PC-3 (cell line): ENCODE measurements at regions not wholly inside any gene's neighbourhood (a gene's known extent, or its start where the extent isn't known, plus 50 kb on each side); places are given as distances from the start of the nearest gene placed in this dataset.

Experiments used
- ATAC-seq: fragments of 200-7000 bp; cut with Tn5 transposase; 2 replicates; pipeline ENCODE4 v1.9.1; 2020; ENCODE audit warnings: mild to moderate bottlenecking, moderate library complexity
- BruUV-seq: library from RNA; stranded (reverse); fragments of 400-500 nt; replicated peaks from 2 replicates; lab custom pipeline; 2021; lab: Mats Ljungman, UMichigan
- CTCF ChIA-PET: fragments of 300-600 bp; sonication (Branson Sonifier 250); formaldehyde crosslinking; loops from one replicate; lab custom pipeline; 2022; ENCODE audit warnings: antibody characterized with exemption; lab: Charles Lee
- POLR2A ChIA-PET: fragments of 300-600 bp; sonication (Branson Sonifier 250); formaldehyde crosslinking; loops from one replicate; lab custom pipeline; 2022; ENCODE audit warnings: antibody characterized with exemption; ENCODE audit not compliant: unreplicated experiment; lab: Charles Lee
- DNase-seq: peaks from one replicate; pipeline ENCODE4 v3.0.0-alpha.2; 2015
- H2AFZ ChIP-seq: fragments of 300-600 bp; sonication (generic); 2 replicates; pipeline ENCODE4 v1.6.0; 2016; ENCODE audit warnings: antibody characterized with exemption, low read length
- H3F3A ChIP-seq: fragments of 300-600 bp; sonication (generic); one replicate; pipeline ENCODE4 v1.6.0; 2017; ENCODE audit warnings: antibody characterized with exemption, low read length, control low read depth, mild to moderate bottlenecking; ENCODE audit not compliant: unreplicated experiment
- H3K27ac ChIP-seq: fragments of 300-600 bp; sonication (generic); 2 replicates; pipeline ENCODE4 v1.5.1; 2016; ENCODE audit warnings: mild to moderate bottlenecking, low read length
- H3K27me3 ChIP-seq: fragments of 300-600 bp; sonication (generic); 2 replicates; pipeline ENCODE4 v1.6.1; 2016; ENCODE audit warnings: low read length, mixed read lengths
- H3K36me3 ChIP-seq: fragments of 300-600 bp; sonication (generic); 2 replicates; pipeline ENCODE4 v1.6.1; 2016; ENCODE audit warnings: low read depth, mixed run types, low read length, mixed read lengths
- H3K4me1 ChIP-seq: fragments of 300-600 bp; sonication (generic); 2 replicates; pipeline ENCODE4 v1.5.1; 2016; ENCODE audit warnings: low read length; ENCODE audit not compliant: insufficient read depth
- H3K4me2 ChIP-seq: fragments of 300-600 bp; sonication (generic); 2 replicates; pipeline ENCODE4 v1.6.0; 2016; ENCODE audit warnings: low read length
- H3K4me3 ChIP-seq: fragments of 300-600 bp; sonication (generic); 2 replicates; pipeline ENCODE4 v1.5.1; 2016; ENCODE audit warnings: mild to moderate bottlenecking, low read length, mixed read lengths
- H3K79me2 ChIP-seq: fragments of 300-600 bp; sonication (generic); 2 replicates; pipeline ENCODE4 v1.6.1; 2017; ENCODE audit warnings: low read length, mixed read lengths
- H3K9ac ChIP-seq: fragments of 300-600 bp; sonication (generic); 2 replicates; pipeline ENCODE4 v1.6.0; 2016; ENCODE audit warnings: mild to moderate bottlenecking, low read length
- H3K9me2 ChIP-seq: fragments of 300-600 bp; sonication (generic); replicated peaks from 2 replicates; pipeline ENCODE4 v1.6.1; 2016; ENCODE audit warnings: mixed run types, low read length, mixed read lengths
- H3K9me3 ChIP-seq: fragments of 300-600 bp; sonication (generic); 2 replicates; pipeline ENCODE4 v1.6.1; 2016; ENCODE audit warnings: low read length, mixed read lengths
- H4K20me1 ChIP-seq: fragments of 300-600 bp; sonication (generic); 2 replicates; pipeline ENCODE4 v1.6.1; 2016; ENCODE audit warnings: low read length, mixed read lengths
- CTCF ChIP-seq: fragments of 300-600 bp; sonication (generic); conservative IDR thresholded peaks from 2 replicates; pipeline ENCODE4 v1.5.1; 2017; ENCODE audit warnings: antibody characterized with exemption, low read depth, mild to moderate bottlenecking, low read length
- EZH2 ChIP-seq: fragments of 300-600 bp; sonication (generic); IDR thresholded peaks from one replicate; pipeline ENCODE4 v1.6.1; 2017; ENCODE audit warnings: antibody characterized with exemption, mild to moderate bottlenecking, low read length; ENCODE audit not compliant: unreplicated experiment
- EZH2phosphoT487 ChIP-seq: fragments of 300-600 bp; sonication (generic); IDR thresholded peaks from 2 replicates; pipeline ENCODE4 v1.6.1; 2018; ENCODE audit warnings: mild to moderate bottlenecking, antibody characterized with exemption, low read length, borderline replicate concordance
- intact Hi-C: fragments of 100-400 bp; cut with micrococcal nuclease; formaldehyde crosslinking; loops from 2 replicates; pipeline ENCODE4 v1.9.0; 2023

GRCh38 chr4:125520258-125520990 is 205.7 kb downstream of the FAT4 start:
- no peaks in the 10 kb centered on the region for H3K79me2 ChIP-seq
- TF ChIP-seq EZH2phosphoT487 = no peak
- no peak for TF ChIP-seq EZH2
- TF ChIP-seq CTCF = no peak
- H4K20me1 ChIP-seq = no peaks in the 10 kb centered on the region
- CTCF ChIA-PET = no interaction called here
- no peaks in the 10 kb centered on the region for H3K36me3 ChIP-seq
- H3K9me2 ChIP-seq = no peaks in the 10 kb centered on the region
- no peak overlapping the region for H3K4me3 ChIP-seq
- H3K4me1 ChIP-seq = no peaks in the 10 kb centered on the region
- no peak for DNase-seq
- H3F3A ChIP-seq = no peaks in the 10 kb centered on the region
- H2AFZ ChIP-seq = no peak overlapping the region
- no peak overlapping the region for H3K4me2 ChIP-seq
- no peaks in the 10 kb centered on the region for H3K9me3 ChIP-seq
- no TSS peak for BruUV-seq
- H3K9ac ChIP-seq = no peak overlapping the region
- POLR2A ChIA-PET = no interaction called here
- intact Hi-C loops = no loop called here
- no peak overlapping the region for H3K27ac ChIP-seq
- no peaks in the 10 kb centered on the region for H3K27me3 ChIP-seq
- ATAC-seq = no peak

- ATAC-seq = no peak
- H3K4me3 ChIP-seq = no peak overlapping the region
- no peaks in the 10 kb centered on the region for H3K9me3 ChIP-seq
- no TSS peak for BruUV-seq
- H3K4me2 ChIP-seq = no peak overlapping the region
- TF ChIP-seq EZH2 = no peak
- TF ChIP-seq CTCF = no peak
- TF ChIP-seq EZH2phosphoT487 = no peak
- no peak for DNase-seq
- H3K27ac ChIP-seq = no peak overlapping the region
- POLR2A ChIA-PET = no interaction called here
- H4K20me1 ChIP-seq = no peaks in the 10 kb centered on the region
- H3K79me2 ChIP-seq = no peaks in the 10 kb centered on the region
- CTCF ChIA-PET = no interaction called here
- no peak overlapping the region for H2AFZ ChIP-seq
- H3K4me1 ChIP-seq = no peaks in the 10 kb centered on the region
- H3K36me3 ChIP-seq = no peaks in the 10 kb centered on the region
- H3K9ac ChIP-seq = no peak overlapping the region
- H3F3A ChIP-seq = no peaks in the 10 kb centered on the region
- no peaks in the 10 kb centered on the region for H3K9me2 ChIP-seq
- no peaks in the 10 kb centered on the region for H3K27me3 ChIP-seq
- intact Hi-C loops = no loop called here
These were observed 207.8 kb downstream of the FAT4 start for GRCh38 chr4:125522588-125522987.

- ChIA-PET CTCF (no interaction called here), POLR2A (no interaction called here)
- no peak overlapping the region for H3K27ac ChIP-seq
- no peaks in the 10 kb centered on the region for H3K36me3 ChIP-seq
- H3K9me2 ChIP-seq = no peaks in the 10 kb centered on the region
- no TSS peak for BruUV-seq
- DNase-seq (no peak), ATAC-seq (no peak)
- H3K4me3 ChIP-seq = no peak overlapping the region
- H3K9ac ChIP-seq = no peak overlapping the region
- no peaks in the 10 kb centered on the region for H3K79me2 ChIP-seq
- no peaks in the 10 kb centered on the region for H3F3A ChIP-seq
- H4K20me1 ChIP-seq = no peaks in the 10 kb centered on the region
- TF ChIP-seq CTCF = no peak
- no peak for TF ChIP-seq EZH2phosphoT487
- TF ChIP-seq EZH2 = no peak
- H3K9me3 ChIP-seq = no peaks in the 10 kb centered on the region
- no peaks in the 10 kb centered on the region for H3K27me3 ChIP-seq
- no peak overlapping the region for H2AFZ ChIP-seq
- intact Hi-C loops = no loop called here
- no peak overlapping the region for H3K4me2 ChIP-seq
- no peaks in the 10 kb centered on the region for H3K4me1 ChIP-seq
These were observed 208.2 kb downstream of the FAT4 start for GRCh38 chr4:125522992-125523391.
